ENCODE measurements at regions not wholly inside any gene's neighbourhood (a gene's known extent, or its start where the extent isn't known, plus 50 kb on each side); places are given as distances from the start of the nearest gene placed in this dataset.

DNA sequence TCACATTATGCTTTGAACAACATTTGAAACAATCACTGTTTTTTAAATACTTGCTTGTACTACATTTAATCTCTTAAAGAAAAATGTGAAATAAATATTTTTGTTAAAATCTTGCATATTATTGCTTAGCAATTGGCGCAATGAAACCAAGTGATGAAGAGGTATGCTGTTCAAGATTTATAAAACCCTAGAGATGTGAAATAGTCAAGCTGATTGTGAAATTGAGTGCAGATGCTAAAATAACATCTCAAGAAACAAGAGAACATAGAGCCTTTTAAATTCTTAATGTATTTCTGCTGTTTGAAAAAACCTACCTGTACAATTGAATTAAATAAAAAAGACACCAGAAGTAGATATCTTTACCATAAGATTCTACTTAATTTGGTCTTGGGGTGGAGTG, 179.2 kb upstream of the MCHR2 start:
- H3K27ac ChIP-seq = no peak overlapping the region
- DNase-seq (ENCODE audit: low spot score) (no peak), ATAC-seq (ENCODE audit: insufficient number of reproducible peaks, low FRiP score, low read depth) (no peak)
- TF ChIP-seq, protein P1, sequence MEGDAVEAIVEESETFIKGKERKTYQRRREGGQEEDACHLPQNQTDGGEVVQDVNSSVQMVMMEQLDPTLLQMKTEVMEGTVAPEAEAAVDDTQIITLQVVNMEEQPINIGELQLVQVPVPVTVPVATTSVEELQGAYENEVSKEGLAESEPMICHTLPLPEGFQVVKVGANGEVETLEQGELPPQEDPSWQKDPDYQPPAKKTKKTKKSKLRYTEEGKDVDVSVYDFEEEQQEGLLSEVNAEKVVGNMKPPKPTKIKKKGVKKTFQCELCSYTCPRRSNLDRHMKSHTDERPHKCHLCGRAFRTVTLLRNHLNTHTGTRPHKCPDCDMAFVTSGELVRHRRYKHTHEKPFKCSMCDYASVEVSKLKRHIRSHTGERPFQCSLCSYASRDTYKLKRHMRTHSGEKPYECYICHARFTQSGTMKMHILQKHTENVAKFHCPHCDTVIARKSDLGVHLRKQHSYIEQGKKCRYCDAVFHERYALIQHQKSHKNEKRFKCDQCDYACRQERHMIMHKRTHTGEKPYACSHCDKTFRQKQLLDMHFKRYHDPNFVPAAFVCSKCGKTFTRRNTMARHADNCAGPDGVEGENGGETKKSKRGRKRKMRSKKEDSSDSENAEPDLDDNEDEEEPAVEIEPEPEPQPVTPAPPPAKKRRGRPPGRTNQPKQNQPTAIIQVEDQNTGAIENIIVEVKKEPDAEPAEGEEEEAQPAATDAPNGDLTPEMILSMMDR (IDR thresholded peaks at IDR 0.05) = no peak
- H3K36me3 ChIP-seq = no peaks in the 10 kb centered on the region
- no peaks in the 10 kb centered on the region for H3K9me3 ChIP-seq
- no peaks in the 10 kb centered on the region for H3K27me3 ChIP-seq (replicated peaks; ENCODE audit: insufficient read depth)
- no peak overlapping the region for H3K4me3 ChIP-seq
- peaks cover 8 to 18% of the 10 kb centered on the region in 2 donors for H3K4me1 ChIP-seq (ENCODE audit: control insufficient read depth in 1 of 2, low read depth in 2 of 2)

DNA sequence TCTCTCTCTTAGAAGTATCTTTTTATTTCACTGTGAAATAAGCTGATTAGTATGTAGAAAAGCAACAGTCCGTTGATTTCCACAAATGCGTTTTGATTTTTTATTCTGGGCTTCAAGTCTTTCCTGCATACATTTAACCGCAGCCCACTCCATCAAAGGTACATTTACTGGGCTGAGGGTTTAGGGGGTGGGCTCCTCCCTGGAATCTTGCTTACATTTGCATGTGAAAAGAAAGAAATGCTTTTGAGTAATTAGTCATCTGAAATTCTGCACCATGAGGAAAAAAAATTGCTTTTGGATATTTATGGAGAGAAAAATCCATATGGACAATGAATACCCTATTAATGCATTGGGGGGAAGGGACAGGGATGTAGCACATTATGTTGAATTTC, 178.3 kb upstream of the MCHR2 start:
- H3K4me3 ChIP-seq = no peak overlapping the region
- TF ChIP-seq, protein P1 (IDR thresholded peaks at IDR 0.05) = no peak
- no peaks in the 10 kb centered on the region for H3K9me3 ChIP-seq
- H3K27me3 ChIP-seq (replicated peaks; ENCODE audit: insufficient read depth) = no peaks in the 10 kb centered on the region
- H3K36me3 ChIP-seq = no peaks in the 10 kb centered on the region
- ATAC-seq (ENCODE audit: insufficient number of reproducible peaks, low FRiP score, low read depth) (no peak), DNase-seq (ENCODE audit: low spot score) (no peak)
- H3K4me1 ChIP-seq (ENCODE audit: control insufficient read depth in 1 of 2, low read depth in 2 of 2) = peaks cover 8 to 18% of the 10 kb centered on the region in 2 donors
- no peak overlapping the region for H3K27ac ChIP-seq

DNA sequence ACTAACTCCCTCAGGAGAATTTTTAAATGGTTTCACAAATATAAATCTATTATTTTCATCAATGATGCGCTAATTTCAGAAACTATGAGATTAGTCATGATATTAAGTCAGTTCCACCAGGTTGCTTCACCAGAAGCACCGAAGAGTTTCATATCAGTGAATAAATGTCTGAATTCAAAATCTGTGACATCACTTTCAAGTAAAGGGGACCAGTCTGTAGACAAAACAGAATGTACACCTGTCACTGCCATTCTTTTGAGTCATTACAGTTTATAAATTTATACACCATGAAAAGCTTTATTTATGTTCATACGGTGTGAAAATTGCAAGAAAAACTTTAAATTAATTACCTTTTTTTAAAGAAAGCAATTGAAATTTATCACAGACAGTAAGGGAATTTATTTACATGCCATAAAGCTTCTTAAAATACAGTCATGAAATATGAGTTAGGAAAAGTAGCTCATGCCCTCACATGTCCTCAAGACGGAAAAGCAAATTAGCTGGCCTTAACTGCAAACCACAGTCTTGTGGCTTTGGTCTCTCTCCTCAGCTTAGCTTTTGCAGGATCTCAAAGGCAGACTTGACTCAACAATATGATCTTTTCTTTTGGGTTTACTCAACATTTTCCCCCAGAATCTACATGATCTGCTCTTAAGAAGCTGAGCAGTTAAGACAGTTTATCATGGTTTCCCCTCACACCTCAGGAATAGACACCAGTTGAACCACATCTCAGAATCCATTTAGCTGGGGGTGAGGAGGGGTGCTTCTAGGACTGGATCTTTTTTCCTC, 177.7 kb upstream of the MCHR2 start:
- Histone ChIP-seq H3K27me3 (replicated peaks; ENCODE audit: insufficient read depth) (no peaks in the 10 kb centered on the region), H3K36me3 (no peaks in the 10 kb centered on the region), H3K27ac (no peak overlapping the region), H3K4me1 (ENCODE audit: control insufficient read depth in 1 of 2, low read depth in 2 of 2) (peaks cover 5 to 14% of the 10 kb centered on the region in 2 donors), H3K4me3 (no peak overlapping the region), H3K9me3 (no peaks in the 10 kb centered on the region)
- DNase-seq (ENCODE audit: low spot score) (no peak), ATAC-seq (ENCODE audit: insufficient number of reproducible peaks, low FRiP score, low read depth) (no peak)
- TF ChIP-seq, protein P1 (IDR thresholded peaks at IDR 0.05) = no peak

GRCh38 chr6:100168148-100168547, 174.1 kb upstream of the MCHR2 start:
- H3K9me3 ChIP-seq = no peaks in the 10 kb centered on the region
- H3K36me3 ChIP-seq = no peaks in the 10 kb centered on the region
- H3K27ac ChIP-seq = no peak overlapping the region
- DNase-seq (ENCODE audit: low spot score) = no peak
- TF ChIP-seq, protein P1 (IDR thresholded peaks at IDR 0.05) = no peak
- no peak for ATAC-seq (ENCODE audit: insufficient number of reproducible peaks, low FRiP score, low read depth)
- H3K4me3 ChIP-seq = no peak overlapping the region
- H3K4me1 ChIP-seq (ENCODE audit: control insufficient read depth in 1 of 2, low read depth in 2 of 2) = no peaks in the 10 kb centered on the region
- no peaks in the 10 kb centered on the region for H3K27me3 ChIP-seq (replicated peaks; ENCODE audit: insufficient read depth)

DNA sequence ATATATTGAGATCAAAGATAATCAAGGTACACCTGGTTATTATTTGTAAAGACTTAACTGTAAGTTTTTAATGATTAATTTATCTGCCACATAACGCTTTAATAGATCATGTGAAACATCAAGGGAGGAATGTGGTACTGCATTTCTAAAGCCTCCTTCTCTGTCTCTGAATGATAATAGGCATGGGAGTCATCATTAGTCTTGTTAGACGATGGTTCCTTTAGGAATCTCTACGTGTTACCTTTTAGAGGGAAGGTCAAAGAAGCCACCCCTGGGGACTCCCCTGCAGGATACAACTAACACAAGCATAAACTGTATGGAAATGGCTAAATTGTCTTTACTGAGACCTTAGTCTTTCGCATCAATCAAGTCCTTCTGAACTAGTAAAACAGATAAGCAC, 173.6 kb upstream of the MCHR2 start:
- Histone ChIP-seq H3K36me3 (no peaks in the 10 kb centered on the region), H3K27ac (no peak overlapping the region), H3K27me3 (replicated peaks; ENCODE audit: insufficient read depth) (no peaks in the 10 kb centered on the region), H3K9me3 (no peaks in the 10 kb centered on the region), H3K4me3 (no peak overlapping the region), H3K4me1 (ENCODE audit: control insufficient read depth in 1 of 2, low read depth in 2 of 2) (no peaks in the 10 kb centered on the region)
- TF ChIP-seq, protein P1 (IDR thresholded peaks at IDR 0.05) = no peak
- DNase-seq (ENCODE audit: low spot score) (no peak), ATAC-seq (ENCODE audit: insufficient number of reproducible peaks, low FRiP score, low read depth) (no peak)

Data from thoracic aorta (tissue), 2 donors.